HG03571 (cell line): ENCODE measurements at regions not wholly inside any gene's neighbourhood (a gene's known extent, or its start where the extent isn't known, plus 50 kb on each side); places are given as distances from the start of the nearest gene placed in this dataset.

Experiments
- ATAC-seq: cut with Tn5 transposase; IDR thresholded peaks from one replicate; pipeline ENCODE4 v1.9.1; 2021; ENCODE audit not compliant: unreplicated experiment

DNA sequence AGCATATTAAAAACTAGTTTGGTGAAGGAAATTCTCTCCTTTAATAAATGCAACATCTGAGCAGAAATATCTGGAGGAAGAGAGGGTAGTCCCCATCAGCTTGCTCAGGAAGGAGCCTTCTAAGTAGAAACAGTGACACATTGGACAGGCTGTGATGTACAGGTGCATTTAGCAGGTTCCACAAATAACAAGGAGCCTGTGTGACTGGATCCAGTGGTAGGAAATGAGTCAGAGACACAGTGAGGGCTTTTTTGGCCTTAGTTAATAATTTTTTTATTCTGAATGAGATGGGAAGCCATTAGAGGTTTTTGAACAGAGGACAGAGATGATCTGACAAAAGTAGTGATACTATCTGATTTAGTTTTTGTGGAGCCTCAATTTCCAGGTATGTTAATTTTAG is 738.9 kb upstream of the PTBP2 start:
- ATAC-seq, result no peak

DNA sequence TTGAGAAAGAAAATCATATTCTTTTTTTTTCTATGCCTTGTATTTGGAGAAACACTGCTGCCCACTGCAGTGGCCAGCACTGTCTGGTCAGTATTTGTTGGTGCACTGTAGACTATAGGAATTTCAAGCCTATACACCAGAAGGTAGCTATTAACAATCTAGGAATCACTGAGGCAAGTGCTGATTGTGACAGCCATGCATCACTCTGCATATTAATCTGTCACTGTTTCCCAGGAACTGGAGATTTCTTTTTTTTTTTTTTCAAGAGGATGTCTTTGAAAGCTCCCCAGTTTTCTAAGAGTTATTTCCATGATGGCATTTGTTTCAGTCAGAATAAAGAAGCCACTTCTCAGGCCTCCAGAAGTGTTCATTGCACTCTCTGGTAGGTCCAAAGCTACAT is 737.8 kb upstream of the PTBP2 start:
- no peak for ATAC-seq

DNA sequence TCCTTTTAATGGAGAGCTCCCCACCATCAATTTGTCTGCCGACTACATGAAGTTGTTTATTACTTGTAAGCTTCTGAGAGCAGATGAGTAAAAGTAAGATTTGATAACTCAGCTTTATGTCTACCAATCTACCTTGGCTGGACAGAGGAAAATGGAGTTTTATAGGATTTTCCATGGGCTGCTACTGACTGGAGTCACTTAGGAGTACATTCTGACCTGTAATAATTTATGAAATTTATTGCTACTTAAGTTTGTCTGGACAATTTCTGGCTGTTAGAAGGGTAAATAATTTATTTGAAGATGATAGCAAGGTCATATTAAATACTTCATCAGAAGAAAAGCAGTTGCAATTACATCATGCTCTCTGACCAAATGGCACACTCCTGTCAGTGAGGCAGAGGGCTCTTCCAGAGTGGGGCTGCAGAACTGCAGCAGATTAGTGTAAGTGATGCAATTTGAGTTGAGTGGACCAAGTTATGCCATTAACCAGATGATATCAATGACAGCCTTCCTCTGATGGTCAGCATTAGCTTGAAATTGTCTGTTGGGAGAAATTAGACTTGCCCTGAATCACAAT is 736.7 kb upstream of the PTBP2 start:
- ATAC-seq, result no peak

DNA sequence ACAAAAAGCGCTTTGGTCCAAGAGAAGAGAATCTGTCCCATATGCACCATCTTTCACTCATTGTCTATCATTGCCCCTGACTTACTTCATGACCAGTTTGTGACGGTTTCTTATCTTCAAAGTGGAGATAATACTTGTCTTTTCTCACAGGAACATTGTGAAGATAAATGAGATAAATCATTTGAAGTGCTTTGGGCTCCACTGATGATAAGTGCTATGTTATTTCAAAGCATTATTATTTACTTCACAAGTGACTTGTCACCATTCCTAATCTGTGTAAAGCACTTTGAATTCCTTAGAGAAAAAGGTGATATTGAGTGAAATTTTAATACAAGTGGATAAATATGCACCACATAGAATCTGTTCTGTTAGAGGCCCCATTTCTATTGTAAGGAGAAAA is 731.6 kb upstream of the PTBP2 start:
- no peak for ATAC-seq

DNA sequence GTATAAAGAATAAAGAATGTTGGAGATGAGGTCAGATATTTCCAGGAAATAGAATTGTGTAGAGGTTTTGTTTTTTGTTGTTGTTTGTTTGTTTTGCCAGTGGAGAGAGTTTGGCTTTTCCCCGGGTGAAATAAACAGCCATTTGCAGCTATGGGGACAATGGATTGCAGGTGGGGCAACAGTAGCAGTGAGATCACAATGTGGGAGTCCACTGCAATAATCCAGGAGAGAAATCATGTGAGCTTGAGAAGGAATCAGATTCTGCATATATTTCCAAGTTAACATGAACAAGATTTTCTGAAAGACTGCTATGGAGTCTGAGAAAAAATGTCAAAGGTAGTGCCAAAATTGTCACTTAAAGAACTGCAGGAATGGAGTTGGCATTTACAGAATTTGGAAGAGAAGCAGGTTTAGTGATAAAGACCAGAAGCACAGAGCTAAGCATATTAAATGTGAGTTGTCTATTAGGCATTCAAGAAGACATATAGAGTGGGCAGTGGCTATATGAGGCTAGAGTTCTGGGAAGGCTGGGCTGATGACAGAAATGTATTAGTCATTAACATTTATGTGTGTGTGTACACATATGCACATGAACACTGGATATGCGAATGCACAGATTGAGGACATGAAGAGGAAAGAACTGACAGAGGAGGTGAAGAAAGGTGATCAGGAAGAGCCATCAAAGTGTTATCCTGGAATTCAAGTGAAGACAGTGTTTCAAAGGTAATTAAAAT is 729.6 kb upstream of the PTBP2 start:
- ATAC-seq, result no peak

DNA sequence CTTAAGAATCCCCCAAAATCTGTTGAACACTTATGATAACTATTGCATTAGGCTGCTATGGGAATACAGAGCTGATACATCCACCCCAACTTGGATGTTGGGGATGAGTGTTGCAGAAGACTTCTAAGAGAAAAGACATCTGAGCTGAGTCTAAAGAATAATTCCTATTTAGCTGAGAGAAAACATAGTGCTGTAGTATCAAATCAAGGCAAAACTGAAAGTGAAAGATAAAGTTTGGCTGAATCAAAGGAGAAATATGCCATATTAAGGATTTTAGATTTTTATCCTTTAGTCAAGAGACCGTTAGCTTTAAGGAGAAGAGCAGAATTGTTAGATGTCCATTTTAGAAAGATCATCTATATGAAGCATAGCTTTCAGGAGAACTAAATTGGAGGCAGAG is 726.9 kb upstream of the PTBP2 start:
- ATAC-seq, result no peak

DNA sequence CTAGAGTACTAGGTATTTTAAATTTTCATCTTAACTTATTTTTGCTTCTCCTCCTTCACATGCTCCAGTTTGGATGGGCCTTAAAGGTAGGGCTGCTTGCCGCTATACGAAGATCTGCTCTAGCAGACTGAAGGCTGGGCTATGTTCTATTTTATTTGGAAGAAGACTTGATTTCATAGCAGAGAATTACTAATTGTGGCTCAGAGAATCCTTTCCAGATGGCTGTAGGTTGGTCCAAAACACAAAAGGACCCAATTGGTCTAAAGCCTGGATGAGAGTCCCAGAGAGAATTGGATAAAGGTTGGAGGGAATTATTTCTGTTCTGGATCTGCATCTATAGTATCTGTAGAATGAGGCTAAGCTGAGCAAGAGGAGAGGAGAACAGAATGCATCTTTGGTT is 719.4 kb upstream of the PTBP2 start:
- ATAC-seq, result no peak

DNA sequence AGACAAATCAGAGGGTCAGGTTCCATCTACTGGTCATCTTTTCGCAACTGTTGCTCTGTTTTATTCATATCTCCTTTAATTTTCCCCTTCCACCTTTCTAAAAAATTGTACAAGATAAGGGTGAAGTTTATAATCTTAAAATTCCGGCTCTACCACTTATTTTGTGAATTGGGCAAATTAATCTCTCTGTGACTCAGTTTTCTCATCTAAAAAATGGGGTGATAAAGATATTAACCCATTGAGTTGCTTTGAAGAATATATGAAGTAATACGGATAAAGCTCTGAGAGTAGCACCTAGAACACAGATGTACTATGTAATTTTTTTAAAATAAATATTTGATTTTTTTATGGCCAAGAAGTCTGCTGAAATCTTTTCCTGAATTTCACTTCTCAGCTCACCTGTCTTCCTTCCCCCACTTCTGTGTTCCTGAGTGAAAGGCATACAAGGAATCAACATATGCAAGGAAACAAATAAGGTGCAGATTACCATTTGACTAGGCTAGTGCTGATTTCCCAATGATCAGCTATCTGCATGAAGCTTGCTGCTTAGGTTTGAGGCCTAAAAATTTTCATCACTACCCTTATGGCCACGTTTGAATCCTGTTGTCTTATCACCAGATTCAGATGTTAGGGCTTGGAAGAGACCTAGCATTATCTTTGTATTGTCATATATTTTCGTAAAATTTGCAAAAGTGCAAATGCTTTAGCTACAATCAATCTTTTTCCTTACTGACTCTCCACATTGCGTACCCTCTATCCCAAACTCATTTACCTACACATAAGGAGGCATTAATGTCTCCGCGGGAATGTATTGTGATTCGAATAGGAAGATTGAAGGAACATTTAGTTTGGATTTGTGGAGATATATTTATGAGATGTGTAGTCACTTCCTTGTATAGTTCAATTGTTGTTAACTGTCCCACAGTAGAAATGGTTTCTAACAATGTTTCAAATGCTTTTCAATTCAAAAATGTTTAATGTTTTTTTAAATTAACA is 718.3 kb upstream of the PTBP2 start:
- no peak for ATAC-seq

DNA sequence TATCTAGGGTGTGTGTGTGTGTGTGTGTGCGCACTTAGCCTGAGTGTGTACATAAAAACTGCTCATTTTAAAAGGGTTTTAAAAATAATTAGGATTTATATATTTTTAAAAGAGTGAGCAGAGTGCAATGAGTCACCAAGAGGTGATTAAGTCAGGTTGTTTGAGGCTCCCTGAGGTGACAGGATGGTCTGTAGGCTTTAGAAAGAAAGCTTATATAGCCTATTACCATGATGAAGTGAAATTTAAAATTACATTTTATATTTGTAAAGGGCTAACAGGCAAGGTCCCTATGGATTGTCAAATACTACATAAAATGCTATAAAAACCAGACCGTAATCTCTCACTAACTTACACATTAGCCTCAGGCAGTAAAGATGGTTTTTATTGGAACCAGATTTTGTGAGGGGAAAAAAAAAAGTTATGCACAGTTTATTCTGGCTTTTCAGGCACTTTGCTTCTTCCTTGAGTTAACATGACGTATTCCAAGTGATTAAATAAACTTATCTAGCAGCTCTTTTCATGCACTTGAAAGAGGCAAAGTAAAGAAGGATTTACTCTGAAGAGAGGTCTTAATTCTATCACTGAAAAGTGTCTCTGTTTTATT is 711.7 kb upstream of the PTBP2 start:
- ATAC-seq, result no peak

DNA sequence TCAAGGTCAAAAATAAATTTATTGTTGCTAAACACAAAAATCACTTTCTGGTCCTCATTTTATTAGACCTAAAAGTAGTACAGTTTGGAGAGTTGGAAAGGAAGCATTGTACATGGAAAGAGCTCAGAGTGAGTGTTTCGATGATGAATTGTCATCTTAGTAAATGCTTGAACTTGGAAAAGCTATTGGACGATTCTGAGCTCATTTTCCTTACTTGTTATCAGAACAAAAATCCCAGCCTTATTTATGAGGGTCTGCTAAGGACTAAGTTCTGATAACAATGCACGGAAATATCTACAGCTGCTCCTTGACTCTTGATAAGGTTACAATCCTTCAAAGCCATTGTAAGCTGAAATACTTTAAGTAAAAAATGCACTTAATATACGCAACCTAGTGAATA is 710.0 kb upstream of the PTBP2 start:
- ATAC-seq, result no peak

DNA sequence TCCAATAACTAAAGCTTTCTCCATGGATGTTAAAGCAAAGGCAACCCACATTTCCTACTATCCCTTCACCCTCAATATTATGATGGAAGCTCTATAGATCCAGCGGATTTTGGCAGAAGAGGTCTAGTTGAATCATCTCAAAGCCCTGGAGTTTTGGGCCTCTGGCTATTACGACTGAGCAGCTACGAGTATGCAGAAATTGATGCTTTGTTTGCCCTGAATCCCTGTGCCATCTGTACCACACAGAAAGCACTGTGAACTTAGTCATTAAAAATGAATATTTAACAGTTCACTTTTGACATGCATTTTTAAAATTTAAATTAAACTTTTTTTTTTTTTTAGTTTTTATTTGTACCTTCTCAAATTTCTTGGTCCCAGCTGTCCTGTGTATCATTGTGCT is 705.4 kb upstream of the PTBP2 start:
- ATAC-seq, result no peak

DNA sequence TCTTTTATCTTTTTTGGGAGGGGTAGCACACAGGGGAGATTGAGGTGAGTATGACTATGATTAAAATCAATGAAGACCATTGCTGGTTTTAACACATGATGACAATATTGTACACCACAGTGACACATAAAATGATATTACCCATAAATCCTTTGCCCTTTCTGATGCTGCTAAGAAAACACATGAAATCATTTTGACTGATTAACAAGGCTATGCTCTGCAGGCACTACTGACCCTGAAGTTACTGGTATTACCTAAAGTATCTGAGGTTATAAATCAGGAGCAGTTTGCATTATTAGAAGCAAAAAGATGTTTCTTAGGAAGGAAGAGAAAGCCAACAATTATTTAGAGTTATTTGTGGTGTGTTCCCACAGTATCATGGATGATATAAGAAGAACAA is 701.2 kb upstream of the PTBP2 start:
- no peak for ATAC-seq

DNA sequence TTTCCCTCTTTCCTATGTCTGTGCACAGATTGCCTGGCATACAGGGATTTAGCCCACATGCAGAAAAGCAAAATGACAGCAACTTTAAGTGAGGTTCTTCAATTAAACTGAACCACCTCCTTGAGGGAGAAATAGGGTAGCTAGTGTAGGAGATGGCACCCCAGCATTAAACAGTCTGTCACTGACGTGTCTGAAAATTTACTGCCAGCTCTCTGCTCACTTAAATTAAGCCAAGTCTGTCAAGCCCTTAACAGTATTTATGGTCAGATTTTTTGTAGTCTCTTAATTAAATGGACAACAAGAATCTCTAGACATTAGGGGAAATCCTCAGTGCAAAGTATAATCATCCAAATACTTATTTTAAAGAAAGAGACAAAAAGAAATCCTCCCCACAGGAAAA is 696.5 kb upstream of the PTBP2 start:
- no peak for ATAC-seq

DNA sequence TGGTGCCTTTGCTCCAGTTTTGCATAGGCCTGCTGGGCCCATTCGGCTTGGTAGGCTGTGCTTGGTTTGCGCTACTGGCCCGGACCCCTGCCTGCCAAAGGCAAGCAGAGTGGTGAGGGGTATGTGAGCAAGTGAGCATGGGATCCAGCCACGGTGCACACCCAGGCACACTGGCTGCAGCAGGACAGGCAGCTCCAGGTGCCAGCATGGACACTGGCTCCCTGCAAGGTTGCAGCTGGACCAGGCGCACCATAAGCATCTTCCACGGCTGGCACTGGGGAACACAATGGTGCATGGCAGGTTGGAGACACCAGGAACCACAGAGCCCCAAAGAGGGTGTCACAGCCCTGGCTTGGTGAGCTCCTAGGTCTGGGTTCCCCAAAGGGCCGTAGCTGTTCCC is 693.5 kb upstream of the PTBP2 start:
- ATAC-seq, result no peak

DNA sequence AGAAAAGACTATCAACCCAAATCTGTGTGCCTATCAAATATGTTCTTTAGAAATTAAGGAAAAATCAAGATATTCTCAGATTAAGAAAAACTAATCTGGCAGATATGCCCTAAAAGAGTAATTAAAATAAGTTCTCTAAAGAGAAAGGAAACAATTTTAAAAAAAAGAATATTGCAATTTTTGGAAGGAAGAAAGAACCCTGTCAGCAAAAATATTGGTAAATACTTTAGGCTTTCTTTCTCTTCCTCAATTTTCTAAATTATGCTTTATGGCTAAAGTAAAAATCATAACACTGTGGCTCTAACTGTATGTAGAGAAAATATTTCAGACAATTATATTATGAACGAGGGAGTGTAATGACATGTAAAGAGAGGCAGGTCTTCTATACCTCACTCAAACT is 691.3 kb upstream of the PTBP2 start:
- ATAC-seq, result no peak

DNA sequence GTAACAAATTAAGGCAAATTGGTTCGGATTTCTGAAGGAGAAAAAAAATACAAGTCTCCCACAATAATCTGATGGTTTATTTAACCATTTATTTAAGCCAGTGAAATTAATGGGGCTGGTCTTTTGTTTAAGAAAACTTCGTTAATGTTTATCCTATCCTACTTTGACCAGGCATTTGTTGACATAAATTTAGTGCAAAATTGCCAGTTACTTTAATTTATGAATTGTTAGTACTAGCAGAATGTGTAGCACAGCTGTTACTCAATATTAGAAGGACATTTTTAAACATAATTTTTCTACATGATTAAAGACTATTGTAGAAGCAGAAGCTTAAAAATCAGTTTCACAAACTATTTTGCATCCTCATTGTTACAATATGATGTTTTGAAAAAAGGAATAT is 687.6 kb upstream of the PTBP2 start:
- ATAC-seq, result no peak

DNA sequence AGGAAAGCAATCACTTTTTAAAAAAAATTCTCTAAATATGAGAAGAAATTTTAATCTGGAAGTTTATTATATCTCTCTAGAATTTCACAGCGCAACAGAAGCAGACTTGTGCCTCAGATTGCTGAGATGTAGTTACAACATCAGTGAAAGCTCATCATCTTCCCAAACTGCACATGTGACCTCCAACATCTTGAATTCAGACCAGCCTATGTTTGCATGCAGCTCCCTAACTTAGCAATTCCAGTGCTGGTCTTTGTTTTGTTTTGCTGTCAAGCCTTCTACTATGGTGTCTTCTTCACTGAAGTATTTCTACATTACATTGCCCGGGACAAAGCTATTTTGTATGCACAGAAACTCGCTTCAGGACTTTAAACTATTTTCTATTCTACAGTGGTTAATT is 684.8 kb upstream of the PTBP2 start:
- no peak for ATAC-seq

DNA sequence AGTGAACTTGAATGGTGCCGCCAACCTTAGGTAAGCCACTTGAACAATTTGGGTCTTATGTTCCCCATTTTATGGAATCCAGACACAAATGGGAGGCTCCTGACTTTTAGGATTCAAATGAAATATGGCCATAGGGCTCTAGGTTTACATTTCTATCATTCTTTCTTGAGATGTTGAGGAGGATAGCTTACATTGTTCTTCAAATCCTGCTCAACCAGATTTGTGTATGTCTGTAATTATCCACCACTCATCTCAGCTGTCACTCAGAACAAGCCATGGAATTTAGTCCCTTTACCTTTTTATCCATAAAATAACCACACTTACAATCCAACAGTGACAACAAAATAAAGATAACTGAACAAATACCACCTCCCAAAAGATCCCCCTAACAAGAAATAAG is 682.9 kb upstream of the PTBP2 start:
- no peak for ATAC-seq

DNA sequence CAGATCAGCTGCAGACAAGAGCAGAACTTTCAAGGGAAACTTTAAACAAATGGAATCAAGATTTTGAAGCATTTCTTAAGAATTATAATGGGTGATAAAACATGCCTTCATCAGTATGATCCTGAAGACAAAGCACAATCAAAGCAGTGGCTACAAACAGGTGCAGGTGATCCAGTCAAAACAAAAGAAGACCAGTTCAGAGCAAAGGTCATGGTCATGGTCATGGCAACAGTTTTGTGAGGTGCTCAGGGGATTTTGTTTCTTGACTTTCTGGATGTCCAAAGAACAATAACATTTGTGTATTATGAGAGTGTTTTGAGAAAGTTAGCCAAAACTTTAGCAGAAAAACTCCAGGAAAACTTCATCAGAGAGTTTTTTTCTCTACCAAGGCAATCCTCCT is 681.7 kb upstream of the PTBP2 start:
- no peak for ATAC-seq

DNA sequence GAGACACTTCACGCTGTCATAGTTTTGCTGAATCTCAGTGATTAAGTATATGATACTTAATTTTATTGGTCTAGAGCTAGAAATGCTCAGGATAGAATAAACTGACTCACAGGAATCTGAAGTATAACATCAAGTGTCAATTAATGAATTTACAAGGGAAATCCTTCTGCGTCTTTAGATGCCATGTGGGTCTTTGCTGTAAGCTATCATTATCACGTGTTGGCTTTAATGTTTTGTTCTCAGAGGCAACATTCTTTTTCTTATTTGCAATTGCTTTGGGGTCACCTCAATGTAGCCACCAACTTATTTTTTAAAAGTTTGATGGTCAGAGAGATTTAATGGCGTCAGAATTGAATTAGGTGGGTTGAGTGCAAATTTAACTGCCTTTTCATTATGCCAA is 680.1 kb upstream of the PTBP2 start:
- no peak for ATAC-seq

DNA sequence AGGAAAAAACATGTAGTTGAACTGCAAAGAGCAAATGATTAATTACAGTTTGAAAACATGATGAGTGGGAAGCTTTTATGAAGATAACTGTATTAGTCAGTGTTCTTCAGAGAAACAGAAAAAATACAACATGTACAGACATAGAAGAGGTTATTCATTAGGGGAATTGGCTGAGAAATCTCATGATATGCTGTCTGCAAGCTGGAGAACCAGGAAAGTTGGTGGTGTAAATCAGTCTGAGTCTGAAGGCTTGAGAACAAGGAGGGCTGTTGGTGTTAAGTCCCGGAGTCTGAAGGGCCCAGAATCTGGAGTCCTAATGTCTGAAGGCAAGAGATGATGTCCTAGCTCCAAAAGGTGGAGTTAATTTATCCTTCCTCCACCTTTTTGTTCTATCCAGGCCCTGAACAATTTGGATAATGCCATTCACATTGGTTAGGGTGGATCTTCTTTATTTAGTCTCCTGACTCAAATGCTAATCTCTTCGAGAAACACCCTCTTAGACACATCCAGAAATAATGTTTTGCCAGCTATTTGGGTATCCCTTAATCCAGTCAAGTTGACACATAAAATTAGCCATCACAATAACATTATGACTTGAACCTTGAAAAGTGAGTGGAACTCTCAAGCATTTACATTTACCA is 672.9 kb upstream of the PTBP2 start:
- ATAC-seq, result no peak
